ENCODE measurements at regions not wholly inside any gene's neighbourhood (a gene's known extent, or its start where the extent isn't known, plus 50 kb on each side); places are given as distances from the start of the nearest gene placed in this dataset.

DNA sequence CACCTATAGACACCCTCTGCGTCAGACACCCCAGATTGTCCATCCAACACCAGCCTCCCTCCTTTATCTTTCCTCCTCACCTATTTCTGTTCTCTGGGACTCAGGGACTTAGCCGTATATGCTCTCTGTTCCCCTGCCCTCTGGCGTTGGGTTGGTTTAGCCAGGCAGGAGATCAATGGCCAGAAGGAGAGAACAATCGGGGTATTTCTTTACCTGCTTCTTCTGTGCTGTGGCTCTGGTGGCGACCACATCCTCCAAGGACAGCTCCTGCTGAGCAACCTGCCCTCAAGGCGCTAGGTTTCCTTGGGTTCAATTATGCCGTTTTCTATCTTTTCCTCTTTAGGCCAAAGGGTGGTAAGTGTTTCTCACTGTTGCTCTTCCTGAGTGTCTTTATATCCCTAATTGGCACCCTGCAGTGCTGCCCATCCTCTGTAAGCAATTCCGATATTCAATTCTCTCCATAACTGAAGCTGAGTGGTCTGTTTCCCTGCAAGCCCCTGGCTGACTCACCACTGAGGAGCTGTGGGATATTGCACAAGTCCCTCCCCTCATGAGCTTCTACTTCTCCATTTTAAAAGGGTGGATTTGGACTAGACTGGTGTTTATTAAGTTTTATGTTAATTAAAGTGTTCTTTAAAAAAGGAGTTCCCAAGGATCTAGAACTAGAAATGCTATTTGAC is 63.7 kb upstream of the TMTC4 start:
- TF ChIP-seq, protein P1, sequence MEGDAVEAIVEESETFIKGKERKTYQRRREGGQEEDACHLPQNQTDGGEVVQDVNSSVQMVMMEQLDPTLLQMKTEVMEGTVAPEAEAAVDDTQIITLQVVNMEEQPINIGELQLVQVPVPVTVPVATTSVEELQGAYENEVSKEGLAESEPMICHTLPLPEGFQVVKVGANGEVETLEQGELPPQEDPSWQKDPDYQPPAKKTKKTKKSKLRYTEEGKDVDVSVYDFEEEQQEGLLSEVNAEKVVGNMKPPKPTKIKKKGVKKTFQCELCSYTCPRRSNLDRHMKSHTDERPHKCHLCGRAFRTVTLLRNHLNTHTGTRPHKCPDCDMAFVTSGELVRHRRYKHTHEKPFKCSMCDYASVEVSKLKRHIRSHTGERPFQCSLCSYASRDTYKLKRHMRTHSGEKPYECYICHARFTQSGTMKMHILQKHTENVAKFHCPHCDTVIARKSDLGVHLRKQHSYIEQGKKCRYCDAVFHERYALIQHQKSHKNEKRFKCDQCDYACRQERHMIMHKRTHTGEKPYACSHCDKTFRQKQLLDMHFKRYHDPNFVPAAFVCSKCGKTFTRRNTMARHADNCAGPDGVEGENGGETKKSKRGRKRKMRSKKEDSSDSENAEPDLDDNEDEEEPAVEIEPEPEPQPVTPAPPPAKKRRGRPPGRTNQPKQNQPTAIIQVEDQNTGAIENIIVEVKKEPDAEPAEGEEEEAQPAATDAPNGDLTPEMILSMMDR (IDR thresholded peaks at IDR 0.05), result no peak
- no peak for TF ChIP-seq POLR2A (IDR thresholded peaks at IDR 0.05)
